IMR-90 (cell line): ENCODE measurements at regions not wholly inside any gene's neighbourhood (a gene's known extent, or its start where the extent isn't known, plus 50 kb on each side); places are given as distances from the start of the nearest gene placed in this dataset.

Experiments
- ATAC-seq: fragments of 200-7000 bp; cut with Tn5 transposase; 2 replicates; pipeline ENCODE4 v1.9.1; 2020; ENCODE audit warnings: low read depth, mild to moderate bottlenecking, moderate library complexity
- BruUV-seq: library from RNA; stranded (reverse); fragments of 400-500 nt; replicated peaks from 2 replicates; lab custom pipeline; 2021; lab: Mats Ljungman, UMichigan
- CTCF ChIA-PET: fragments of 300-600 bp; formaldehyde crosslinking; extraction: SDS; loops from one replicate; lab custom pipeline; 2021; ENCODE audit warnings: antibody characterized with exemption; lab: Yijun Ruan, JAX
- POLR2A ChIA-PET: fragments of 300-600 bp; sonication (Branson Sonifier 250); formaldehyde crosslinking; loops from one replicate; lab custom pipeline; 2022; ENCODE audit warnings: antibody characterized with exemption; ENCODE audit not compliant: unreplicated experiment; lab: Charles Lee
- DNase-seq: peaks from one replicate; pipeline ENCODE4 v3.0.0; 2013
- H2AFZ ChIP-seq: replicated peaks from 2 replicates; pipeline ENCODE3; 2013; ENCODE audit warnings: low read length, mild to moderate bottlenecking; ENCODE audit not compliant: poor library complexity
- H2AK5ac ChIP-seq: 2 replicates; pipeline ENCODE4 v1.6.1; 2013; ENCODE audit warnings: low read depth, low read length, inconsistent platforms
- H2AK9ac ChIP-seq: replicated peaks from 2 replicates; pipeline ENCODE3; 2013; ENCODE audit warnings: mild to moderate bottlenecking, low read depth, low read length, moderate library complexity; ENCODE audit not compliant: poor library complexity
- H2BK120ac ChIP-seq: 2 replicates; pipeline ENCODE4 v1.6.1; 2013; ENCODE audit warnings: low read depth, low read length, inconsistent platforms
- H2BK15ac ChIP-seq: 3 replicates; pipeline ENCODE4 v1.6.1; 2013; ENCODE audit warnings: low read depth, low read length, inconsistent platforms
- H2BK20ac ChIP-seq: 2 replicates; pipeline ENCODE4 v1.6.1; 2013; ENCODE audit warnings: low read depth, mild to moderate bottlenecking, inconsistent platforms, low read length, moderate library complexity
- H2BK5ac ChIP-seq: 2 replicates; pipeline ENCODE4 v1.6.1; 2013; ENCODE audit warnings: mild to moderate bottlenecking, low read depth, low read length, inconsistent platforms; ENCODE audit not compliant: poor library complexity, severe bottlenecking
- H3K14ac ChIP-seq: replicated peaks from 2 replicates; pipeline ENCODE4 v1.6.1; 2013; ENCODE audit warnings: low read depth, low read length, inconsistent platforms
- H3K18ac ChIP-seq: 2 replicates; pipeline ENCODE4 v1.6.1; 2013; ENCODE audit warnings: low read depth, low read length, control low read depth
- H3K23ac ChIP-seq: 2 replicates; pipeline ENCODE4 v1.6.1; 2013; ENCODE audit warnings: low read depth, low read length, inconsistent platforms
- H3K27ac ChIP-seq: 2 replicates; pipeline ENCODE4 v1.5.1; 2013; ENCODE audit warnings: mild to moderate bottlenecking, control low read depth, low read length; ENCODE audit not compliant: insufficient read depth
- H3K27me3 ChIP-seq: 2 replicates; pipeline ENCODE4 v1.6.1; 2013; ENCODE audit warnings: low read length; ENCODE audit not compliant: control insufficient read depth, insufficient read depth
- H3K36me3 ChIP-seq: 2 replicates; pipeline ENCODE4 v1.6.1; 2013; ENCODE audit warnings: low read length, mixed read lengths; ENCODE audit not compliant: control insufficient read depth, insufficient read depth
- H3K4ac ChIP-seq: 2 replicates; pipeline ENCODE4 v1.6.1; 2013; ENCODE audit warnings: low read depth, low read length, inconsistent platforms
- H3K4me1 ChIP-seq: 2 replicates; pipeline ENCODE4 v1.6.1; 2013; ENCODE audit warnings: low read length, mixed read lengths; ENCODE audit not compliant: control insufficient read depth, insufficient read depth
- H3K4me2 ChIP-seq: 2 replicates; pipeline ENCODE4 v1.6.1; 2013; ENCODE audit warnings: low read depth, mild to moderate bottlenecking, control low read depth, low read length, moderate library complexity
- H3K4me3 ChIP-seq: 2 replicates; pipeline ENCODE4 v1.5.1; 2013; ENCODE audit warnings: low read depth, mild to moderate bottlenecking, control low read depth, low read length, moderate library complexity; ENCODE audit not compliant: insufficient read depth
- H3K56ac ChIP-seq: 2 replicates; pipeline ENCODE4 v1.6.1; 2013; ENCODE audit warnings: low read length, inconsistent platforms; ENCODE audit not compliant: insufficient read depth; ENCODE audit errors: extremely low read depth
- H3K79me1 ChIP-seq, 2 experiments: 2 replicates each; pipeline ENCODE4 v1.6.1; 2013; ENCODE audit warnings: low read length in 2 of 2, inconsistent platforms in 1 of 2, low read depth in 1 of 2
- H3K9ac ChIP-seq: 2 replicates; pipeline ENCODE4 v1.6.1; 2013; ENCODE audit warnings: low read depth, low read length, control low read depth
- H3K9me1 ChIP-seq: 2 replicates; pipeline ENCODE4 v1.6.1; 2013; ENCODE audit warnings: low read length, inconsistent platforms; ENCODE audit not compliant: insufficient read depth
- H3K9me3 ChIP-seq: 2 replicates; pipeline ENCODE4 v1.6.1; 2013; ENCODE audit warnings: low read length; ENCODE audit not compliant: control insufficient read depth, insufficient read depth
- H4K20me1 ChIP-seq: 2 replicates; pipeline ENCODE4 v1.6.1; 2013; ENCODE audit warnings: low read length, inconsistent platforms; ENCODE audit not compliant: insufficient read depth
- H4K5ac ChIP-seq: 2 replicates; pipeline ENCODE4 v1.6.1; 2013; ENCODE audit warnings: mild to moderate bottlenecking, low read depth, low read length, control low read depth
- H4K8ac ChIP-seq, 2 experiments: 2 replicates each; pipeline ENCODE4 v1.6.1; 2013; ENCODE audit warnings: low read depth in 2 of 2, low read length in 2 of 2, control low read depth in 1 of 2, inconsistent platforms in 1 of 2
- H4K91ac ChIP-seq: 2 replicates; pipeline ENCODE4 v1.6.1; 2013; ENCODE audit warnings: low read depth, low read length, inconsistent platforms; ENCODE audit not compliant: insufficient read depth
- RAD21 ChIP-seq: IDR thresholded peaks from 2 replicates; pipeline ENCODE4 v1.6.1; 2012; ENCODE audit warnings: low read length, improper control_type of control experiment
- RCOR1 ChIP-seq: IDR thresholded peaks from 2 replicates; pipeline ENCODE4 v1.6.1; 2012; ENCODE audit warnings: mild to moderate bottlenecking, low read length, improper control_type of control experiment; ENCODE audit not compliant: insufficient replicate concordance
- WGBS, 2 experiments: methylation state at CpG; one replicate each; pipeline versions ENCODE4 v1.1.5 to v1.1.7; 2013; ENCODE audit warnings: missing lambda C conversion rate in 2 of 2; ENCODE audit not compliant: insufficient read length in 1 of 2; ENCODE audit errors: extremely low coverage in 2 of 2; 5-methylcytosine and 5-hydroxymethylcytosine counted together
- dilution Hi-C: fragments of 300-500 bp; cut with HindIII; formaldehyde crosslinking; loops from one replicate; pipeline ENCODE4 v1.14.3; 2018; ENCODE audit warnings: low sequenced_read_pairs; ENCODE audit not compliant: unreplicated experiment
- in situ Hi-C: fragments of 300-500 bp; cut with MboI; formaldehyde crosslinking; loops from 3 replicates; pipeline ENCODE4 v1.14.3; 2019; ENCODE audit warnings: low sequenced_read_pairs, inconsistent platforms, mixed read lengths
- intact Hi-C: fragments of 100-400 bp; cut with micrococcal nuclease; formaldehyde crosslinking; loops from 2 replicates; pipeline ENCODE4 v1.10.0; 2022

GRCh38 chr4:33116871-33117270 lies 2396.7 kb downstream of the PCDH7 start:
- no peak overlapping the region for H4K5ac ChIP-seq
- no peaks in the 10 kb centered on the region for H3K4me1 ChIP-seq
- dilution Hi-C loops, result no loop called here
- ATAC-seq, result no peak
- in situ Hi-C loops, result no loop called here
- H3K4me2 ChIP-seq, result no peak overlapping the region
- no peak overlapping the region for H3K4ac ChIP-seq
- TF ChIP-seq RCOR1 (no peak), RAD21 (no peak)
- no peaks in the 10 kb centered on the region for H3K79me1 ChIP-seq
- no peak overlapping the region for H2BK20ac ChIP-seq
- H2AFZ ChIP-seq, result no peak overlapping the region
- no peak overlapping the region for H3K14ac ChIP-seq
- no TSS peak for BruUV-seq
- H3K18ac ChIP-seq, result no peak overlapping the region
- POLR2A ChIA-PET, result no interaction called here
- H3K27me3 ChIP-seq, result no peaks in the 10 kb centered on the region
- no peaks in the 10 kb centered on the region for H3K36me3 ChIP-seq
- no peak overlapping the region for H2BK120ac ChIP-seq
- peaks cover 8% of the 10 kb centered on the region; the same call in 1 of the 2 replicates for H3K9me3 ChIP-seq
- H2AK9ac ChIP-seq, result no peak overlapping the region
- no peaks in the 10 kb centered on the region for H3K9me1 ChIP-seq
- H3K56ac ChIP-seq, result no peak overlapping the region
- intact Hi-C loops, result no loop called here
- H2BK15ac ChIP-seq, result no peak overlapping the region
- WGBS, 2 experiments, result no CpG with 5 or more reads among the region's 3 CpGs
- H4K20me1 ChIP-seq, result no peaks in the 10 kb centered on the region
- H4K91ac ChIP-seq, result no peak overlapping the region
- no peak for DNase-seq
- no peak overlapping the region for H3K9ac ChIP-seq
- CTCF ChIA-PET, result no interaction called here
- no peak overlapping the region for H2BK5ac ChIP-seq
- H3K4me3 ChIP-seq, result no peak overlapping the region
- no peak overlapping the region for H4K8ac ChIP-seq
- no peak overlapping the region for H3K27ac ChIP-seq
- H3K23ac ChIP-seq, result no peak overlapping the region
- no peak overlapping the region for H2AK5ac ChIP-seq
